A549 (cell line): ENCODE measurements at regions not wholly inside any gene's neighbourhood (a gene's known extent, or its start where the extent isn't known, plus 50 kb on each side); places are given as distances from the start of the nearest gene placed in this dataset.

ENCODE experiments used
- ATAC-seq, 2 experiments: fragments of 200-7000 bp in 1 of 2; fragments of >200 bp in 1 of 2; cut with Nextera tagmentation in 1 of 2; cut with Tn5 transposase in 1 of 2; 3 replicates each; pipeline versions ENCODE4 v1.8.0 to v1.9.1; 2018 to 2020; ENCODE audit warnings: mild to moderate bottlenecking in 1 of 2, moderate library complexity in 1 of 2
- CTCF ChIA-PET: fragments of 300-600 bp; sonication (Branson Sonifier 250); formaldehyde crosslinking; extraction: SDS; loops from one replicate; lab custom pipeline; 2021; ENCODE audit warnings: antibody characterized with exemption, inconsistent platforms; lab: Yijun Ruan, JAX
- POLR2A ChIA-PET: fragments of 350-600 bp; formaldehyde crosslinking; extraction: SDS; loops from one replicate; lab custom pipeline; 2021; ENCODE audit warnings: antibody characterized with exemption, inconsistent platforms; lab: Yijun Ruan, JAX
- DNase-seq, 2 experiments: peaks; one replicate each; pipeline versions ENCODE4 v3.0.0 to v3.0.0-alpha.2; 2011 to 2016; ENCODE audit warnings: low read depth in 1 of 2, low spot score in 1 of 2
- FAIRE-seq: peaks from 2 replicates; lab custom pipeline; 2011; peaks lifted over from hg19 to GRCh38; lab: Jason Lieb, UNC
- H3K27ac ChIP-seq, 2 experiments: fragments of >200 bp; sonication (Bioruptor Twin); formaldehyde crosslinking; 3 replicates each; pipeline ENCODE4 v1.5.1; 2016 to 2017
- H3K4me1 ChIP-seq: fragments of >200 bp; sonication (Bioruptor Twin); formaldehyde crosslinking; 3 replicates; pipeline ENCODE4 v1.6.1; 2016
- H3K4me2 ChIP-seq: fragments of >200 bp; sonication (Bioruptor Twin); formaldehyde crosslinking; 3 replicates; pipeline ENCODE4 v1.6.1; 2016
- H3K4me3 ChIP-seq: fragments of >200 bp; sonication (Bioruptor Twin); formaldehyde crosslinking; 3 replicates; pipeline ENCODE4 v1.5.1; 2016
- H3K9me3 ChIP-seq: fragments of >200 bp; sonication (Bioruptor Twin); formaldehyde crosslinking; 3 replicates; pipeline ENCODE4 v1.6.1; 2016
- CBX2 ChIP-seq: fragments of 200-600 bp; sonication (generic); IDR thresholded peaks from 2 replicates; pipeline ENCODE4 v1.6.1; 2016; ENCODE audit warnings: low read depth, mild to moderate bottlenecking, borderline replicate concordance
- CEBPB ChIP-seq, 2 experiments: fragments of >200 bp in 1 of 2; sonication (Bioruptor Twin) in 1 of 2; formaldehyde crosslinking in 1 of 2; IDR thresholded peaks; 2 replicates each; pipeline ENCODE4 v1.6.1; 2012 to 2016
- CHD2 ChIP-seq: fragments of 150-350 bp; IDR thresholded peaks from 2 replicates; pipeline ENCODE4 v1.6.1; 2014; ENCODE audit warnings: low read length; ENCODE audit not compliant: partially characterized antibody
- ELK1 ChIP-seq: fragments of 150-350 bp; IDR thresholded peaks from 2 replicates; pipeline ENCODE4 v1.6.1; 2014; ENCODE audit warnings: low read depth, mild to moderate bottlenecking, low read length
- EP300 ChIP-seq, 2 experiments: fragments of >200 bp; sonication (Bioruptor Twin); formaldehyde crosslinking; IDR thresholded peaks; 2 replicates in 1 of 2; 3 replicates in 1 of 2; pipeline ENCODE4 v1.6.1; 2016 to 2017
- FOSB ChIP-seq: fragments of 250-450 bp; sonication (Bioruptor Pico); IDR thresholded peaks from 2 replicates; pipeline ENCODE4 v1.5.0; 2020; ENCODE audit warnings: mild to moderate bottlenecking, moderate library complexity
- FOXS1 ChIP-seq: fragments of 250-450 bp; sonication (Bioruptor Pico); IDR thresholded peaks from 2 replicates; pipeline ENCODE4 v1.5.0; 2020; ENCODE audit warnings: mild to moderate bottlenecking, moderate library complexity
- HDAC2 ChIP-seq: fragments of 200-600 bp; sonication (generic); IDR thresholded peaks from 2 replicates; pipeline ENCODE4 v1.6.1; 2016
- HEYL ChIP-seq: fragments of 250-450 bp; sonication (Bioruptor Pico); IDR thresholded peaks from 2 replicates; pipeline ENCODE4 v1.8.0; 2021; ENCODE audit warnings: mild to moderate bottlenecking, moderate library complexity
- HOXA7 ChIP-seq: fragments of 250-450 bp; sonication (Bioruptor Pico); IDR thresholded peaks from 2 replicates; pipeline ENCODE4 v1.5.0; 2020; ENCODE audit warnings: mild to moderate bottlenecking, moderate library complexity
- HOXB5 ChIP-seq: fragments of 250-450 bp; sonication (Bioruptor Pico); IDR thresholded peaks from 2 replicates; pipeline ENCODE4 v1.5.0; 2020; ENCODE audit warnings: mild to moderate bottlenecking, moderate library complexity
- JUNB ChIP-seq: fragments of >200 bp; sonication (Bioruptor Twin); formaldehyde crosslinking; IDR thresholded peaks from 2 replicates; pipeline ENCODE4 v1.6.1; 2016
- KDM5A ChIP-seq: fragments of 200-600 bp; sonication (generic); IDR thresholded peaks from 2 replicates; pipeline ENCODE4 v1.6.1; 2016; ENCODE audit warnings: antibody characterized with exemption, mild to moderate bottlenecking
- MAFK ChIP-seq: fragments of 450-650 bp; IDR thresholded peaks from 2 replicates; pipeline ENCODE4 v1.6.1; 2014; ENCODE audit not compliant: partially characterized antibody
- MAZ ChIP-seq: fragments of 150-350 bp; IDR thresholded peaks from 2 replicates; pipeline ENCODE4 v1.6.1; 2014; ENCODE audit warnings: antibody characterized with exemption, low read depth, low read length, borderline replicate concordance
- MYC ChIP-seq: IDR thresholded peaks from 2 replicates; pipeline ENCODE4 v1.6.1; 2012; ENCODE audit warnings: mild to moderate bottlenecking, inconsistent platforms, low read length, improper control_type of control experiment, borderline replicate concordance
- NR3C1 ChIP-seq: fragments of >200 bp; sonication (Bioruptor Twin); formaldehyde crosslinking; IDR thresholded peaks from 3 replicates; pipeline ENCODE4 v1.6.1; 2017
- PHF8 ChIP-seq: fragments of 200-600 bp; sonication (generic); IDR thresholded peaks from 2 replicates; pipeline ENCODE4 v1.6.1; 2016; ENCODE audit warnings: low read depth, mild to moderate bottlenecking, antibody characterized with exemption, moderate library complexity, borderline replicate concordance
- POLR2A ChIP-seq: IDR thresholded peaks from 2 replicates; pipeline ENCODE4 v1.6.1; 2012; ENCODE audit warnings: mild to moderate bottlenecking, low read length
- RFX5 ChIP-seq: fragments of 450-650 bp; IDR thresholded peaks from 2 replicates; pipeline ENCODE4 v1.7.1; 2014; ENCODE audit warnings: antibody characterized with exemption, mild to moderate bottlenecking, moderate library complexity
- RNF2 ChIP-seq: fragments of 200-600 bp; sonication (generic); IDR thresholded peaks from 2 replicates; pipeline ENCODE4 v1.6.1; 2016; ENCODE audit warnings: low read depth, mild to moderate bottlenecking, antibody characterized with exemption, moderate library complexity, borderline replicate concordance
- SREBF2 ChIP-seq: fragments of 450-650 bp; IDR thresholded peaks from 2 replicates; pipeline ENCODE4 v1.6.1; 2014; ENCODE audit warnings: mild to moderate bottlenecking, moderate library complexity
- ZC3H11A ChIP-seq: fragments of 450-650 bp; IDR thresholded peaks from 2 replicates; pipeline ENCODE4 v1.6.1; 2014; ENCODE audit warnings: antibody characterized with exemption, mild to moderate bottlenecking
- ZFP36 ChIP-seq: fragments of 450-650 bp; IDR thresholded peaks from 2 replicates; pipeline ENCODE4 v1.6.1; 2014; ENCODE audit warnings: borderline replicate concordance; ENCODE audit not compliant: partially characterized antibody
- ZNF302 ChIP-seq: fragments of 250-450 bp; sonication (Bioruptor Pico); IDR thresholded peaks from 2 replicates; pipeline ENCODE4 v1.9.0; 2021; ENCODE audit warnings: inconsistent platforms, mild to moderate bottlenecking, moderate library complexity
- ZSCAN20 ChIP-seq: fragments of 250-450 bp; sonication (Bioruptor Pico); IDR thresholded peaks from 2 replicates; pipeline ENCODE4 v1.8.0; 2022; ENCODE audit warnings: mild to moderate bottlenecking, moderate library complexity
- WGBS: methylation state at CpG from one replicate; pipeline ENCODE4 v1.1.6; 2017; ENCODE audit errors: missing lambda C conversion rate; 5-methylcytosine and 5-hydroxymethylcytosine counted together
- TF ChIP-seq, protein P1 (sequence below): fragments of >200 bp; sonication (Bioruptor Twin); formaldehyde crosslinking; IDR thresholded peaks from 2 replicates; pipeline ENCODE4 v1.6.1; 2016
- TF ChIP-seq, protein P2 (sequence below): fragments of 450-650 bp; IDR thresholded peaks from 2 replicates; pipeline ENCODE4 v1.6.1; 2014; ENCODE audit warnings: antibody characterized with exemption

DNA sequence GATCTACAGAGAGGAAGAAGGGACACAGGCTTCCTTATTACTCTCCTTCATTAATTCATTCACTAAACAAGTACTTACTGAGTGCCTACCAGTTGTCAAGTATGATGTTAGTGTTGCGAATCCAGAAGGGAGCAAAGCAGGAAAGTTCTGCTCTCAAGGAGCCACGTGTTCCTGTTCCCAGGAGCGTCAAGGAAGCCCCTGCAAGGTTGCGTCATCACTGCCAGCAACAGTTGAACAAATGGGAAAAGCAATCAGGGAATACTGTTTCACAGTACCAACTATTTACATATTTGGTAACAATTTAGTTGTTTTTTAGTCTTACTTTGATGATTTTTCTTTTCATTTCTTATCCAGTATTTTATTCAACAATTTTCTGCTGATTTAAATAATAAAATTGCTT lies 310.0 kb downstream of the FOXA2 start:
- H3K9me3 ChIP-seq, result no peaks in the 10 kb centered on the region
- WGBS, result 33% methylated on average over 4 of the region's 4 CpGs
- TF ChIP-seq RFX5, result no peak
- peak in 1 of 2 experiments; percentile 32; a peak in 2 of 4 replicates for TF ChIP-seq CEBPB (IDR thresholded peaks at IDR 0.05)
- FAIRE-seq, result peak; percentile 7
- ChIA-PET CTCF (no interaction called here), POLR2A (no interaction called here)
- ATAC-seq, result no peak
- H3K27ac ChIP-seq, result no peak overlapping the region
- DNase-seq, result no peak
- no peak overlapping the region for H3K4me3 ChIP-seq
- H3K4me1 ChIP-seq, result no peaks in the 10 kb centered on the region
- H3K4me2 ChIP-seq, result no peak overlapping the region

DNA sequence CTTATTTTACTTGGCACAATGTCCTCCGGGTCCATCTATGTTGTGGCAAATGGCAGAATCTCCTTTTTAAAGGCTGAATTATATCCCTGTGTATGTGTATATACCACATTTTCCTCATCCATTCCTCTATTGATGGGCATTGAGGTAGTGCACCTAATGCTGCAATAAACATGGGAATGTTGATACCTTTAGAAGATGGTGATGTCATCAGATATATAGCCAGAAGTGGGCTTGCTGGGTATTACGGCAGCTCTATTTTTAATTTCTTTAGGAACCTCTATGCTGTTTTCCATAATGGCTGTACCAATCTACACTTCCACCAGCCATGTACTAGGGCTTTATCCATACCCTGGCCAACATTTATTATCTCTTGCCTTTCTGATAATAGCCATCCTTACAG lies 315.7 kb downstream of the FOXA2 start:
- WGBS, result 22% methylated on average over 2 of the region's 2 CpGs
- DNase-seq (no peak), ATAC-seq (no peak)

DNA sequence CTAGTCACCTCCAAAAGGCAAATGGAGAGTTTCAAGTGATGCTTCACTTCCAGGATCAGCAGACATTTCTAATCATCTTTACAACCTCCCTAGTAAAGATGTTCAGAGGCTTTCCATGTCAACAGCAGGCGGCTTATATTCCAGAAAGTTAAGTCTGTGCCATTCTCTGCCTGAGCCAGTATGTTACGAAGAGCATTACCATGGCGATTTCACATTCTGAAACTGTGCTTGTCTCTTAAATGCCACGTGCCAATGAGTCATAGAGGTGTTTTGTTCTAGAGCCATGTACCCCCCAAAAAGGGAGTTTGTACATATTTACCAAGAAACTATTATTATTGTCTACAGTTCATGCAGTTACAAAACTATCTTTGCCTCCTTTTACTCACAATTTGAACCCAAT lies 319.5 kb downstream of the FOXA2 start:
- no peak overlapping the region for H3K4me2 ChIP-seq
- ATAC-seq, result no peak
- ChIA-PET POLR2A (no interaction called here), CTCF (no interaction called here)
- TF ChIP-seq HEYL (no peak), NR3C1 (no peak), ZSCAN20 (no peak), HOXA7 (CRISPR knock-in tag) (no peak), CBX2 (no peak), HOXB5 (CRISPR knock-in tag) (no peak), MYC (no peak), ZC3H11A (no peak), ZNF302 (CRISPR knock-in tag) (no peak), KDM5A (no peak)
- TF ChIP-seq, protein P1, sequence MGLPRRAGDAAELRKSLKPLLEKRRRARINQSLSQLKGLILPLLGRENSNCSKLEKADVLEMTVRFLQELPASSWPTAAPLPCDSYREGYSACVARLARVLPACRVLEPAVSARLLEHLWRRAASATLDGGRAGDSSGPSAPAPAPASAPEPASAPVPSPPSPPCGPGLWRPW, result no peak
- TF ChIP-seq, protein P2, sequence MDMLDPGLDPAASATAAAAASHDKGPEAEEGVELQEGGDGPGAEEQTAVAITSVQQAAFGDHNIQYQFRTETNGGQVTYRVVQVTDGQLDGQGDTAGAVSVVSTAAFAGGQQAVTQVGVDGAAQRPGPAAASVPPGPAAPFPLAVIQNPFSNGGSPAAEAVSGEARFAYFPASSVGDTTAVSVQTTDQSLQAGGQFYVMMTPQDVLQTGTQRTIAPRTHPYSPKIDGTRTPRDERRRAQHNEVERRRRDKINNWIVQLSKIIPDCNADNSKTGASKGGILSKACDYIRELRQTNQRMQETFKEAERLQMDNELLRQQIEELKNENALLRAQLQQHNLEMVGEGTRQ, result no peak
- TF ChIP-seq, all 56 proteins: peak for 0
- H3K9me3 ChIP-seq, result no peaks in the 10 kb centered on the region
- no peak overlapping the region for H3K27ac ChIP-seq
- DNase-seq (no peak), FAIRE-seq (no peak)
- no peak overlapping the region for H3K4me3 ChIP-seq
- WGBS, result 32% methylated on average over 4 of the region's 4 CpGs
- no peaks in the 10 kb centered on the region for H3K4me1 ChIP-seq

More for the DNA sequence above, 315.7 kb downstream of the FOXA2 start:
- H3K4me3 ChIP-seq, result no peak overlapping the region
- POLR2A ChIA-PET, result interaction anchor here (0.6 kb wide), 1 partner anchor 543 kb away, joined by 4 read pairs; no protein-coding TSS in a partner anchor
- no peak for TF ChIP-seq PHF8
- TF ChIP-seq, protein P1, result no peak
- TF ChIP-seq MAZ, result no peak
- no peak for TF ChIP-seq POLR2A
- TF ChIP-seq ZSCAN20, result no peak
- no peak for TF ChIP-seq FOSB
- no peak for TF ChIP-seq HOXA7 (CRISPR knock-in tag)
- no peak for TF ChIP-seq ZNF302 (CRISPR knock-in tag)
- no peak for TF ChIP-seq EP300 (IDR thresholded peaks at IDR 0.05)
- TF ChIP-seq CHD2, result no peak
- TF ChIP-seq SREBF2, result no peak
- TF ChIP-seq ZFP36, result no peak
- no peak for TF ChIP-seq FOXS1 (CRISPR knock-in tag)
- no peak for TF ChIP-seq KDM5A
- no peak for TF ChIP-seq JUNB
- TF ChIP-seq RNF2, result no peak
- no peak for TF ChIP-seq ELK1
- TF ChIP-seq HDAC2, result no peak
- no peak for TF ChIP-seq MAFK
- no peak overlapping the region for H3K27ac ChIP-seq
- H3K4me1 ChIP-seq, result no peaks in the 10 kb centered on the region
- H3K9me3 ChIP-seq, result no peaks in the 10 kb centered on the region
- no peak overlapping the region for H3K4me2 ChIP-seq
- CTCF ChIA-PET, result no interaction called here
- no peak for FAIRE-seq
